Glomerular visceral epithelial cell (primary cell): ENCODE measurements at regions not wholly inside any gene's neighbourhood (a gene's known extent, or its start where the extent isn't known, plus 50 kb on each side); places are given as distances from the start of the nearest gene placed in this dataset.

ENCODE experiments used
- DNase-seq: peaks from one replicate; pipeline ENCODE4 v3.0.0-alpha.2; 2016; ENCODE audit errors: extremely low spot score

DNA sequence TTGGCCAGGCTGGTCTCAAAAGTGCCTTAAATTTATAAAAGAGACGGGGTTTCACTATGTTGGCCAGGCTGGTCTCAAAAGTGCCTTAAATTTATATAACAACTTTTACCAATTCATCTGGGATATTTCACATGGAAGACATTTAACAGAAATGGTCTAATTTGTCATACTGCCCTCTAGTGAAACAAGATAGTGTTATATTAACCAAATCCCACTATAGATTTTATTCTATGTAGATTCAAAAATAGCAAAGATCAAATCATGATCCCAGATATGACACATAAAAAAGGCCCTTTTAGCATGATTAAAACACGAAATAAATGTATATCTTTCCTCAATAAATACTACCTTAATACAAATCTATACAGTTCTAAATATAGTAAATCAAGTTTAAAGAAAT is 102.8 kb upstream of the TFAP2D start:
- DNase-seq: no peak

DNA sequence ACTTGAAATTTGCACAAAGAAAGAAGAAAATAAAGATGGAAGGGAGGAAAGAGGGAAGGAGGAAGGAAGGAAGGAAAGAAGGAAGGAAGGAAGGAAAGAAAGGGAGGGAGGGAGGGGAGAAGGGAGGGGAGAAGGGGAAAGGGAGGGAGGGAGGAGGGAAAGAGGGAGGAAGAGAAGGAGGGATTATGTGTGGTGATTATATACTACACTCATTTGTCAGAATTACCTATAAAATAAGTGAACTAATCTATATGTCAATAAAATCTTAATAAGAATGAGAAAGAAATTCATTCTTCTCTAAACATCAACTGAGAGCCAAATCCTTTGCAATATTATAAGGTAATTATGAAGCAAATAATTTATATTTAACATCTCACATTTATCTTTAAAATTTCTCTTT is 77.9 kb upstream of the TFAP2D start:
- DNase-seq: no peak

DNA sequence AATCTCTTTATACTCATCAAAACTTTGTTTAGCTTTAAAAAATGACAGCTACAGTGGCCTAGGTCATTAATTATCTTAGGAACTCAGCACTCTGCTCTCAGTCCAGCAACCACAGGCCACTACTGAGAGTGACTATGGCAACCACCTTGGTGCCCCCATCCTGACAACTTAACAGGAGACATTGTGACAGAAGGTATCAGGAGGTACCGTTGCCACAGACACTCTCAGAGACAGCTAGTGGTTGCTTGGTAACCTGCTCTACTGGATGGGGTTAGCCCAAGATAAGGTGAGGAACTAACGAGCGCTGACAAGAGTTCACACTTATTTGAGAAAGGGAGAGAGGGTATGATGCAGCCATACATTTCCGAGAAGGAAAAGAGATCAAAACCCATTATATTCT is 76.1 kb upstream of the TFAP2D start:
- no peak for DNase-seq

DNA sequence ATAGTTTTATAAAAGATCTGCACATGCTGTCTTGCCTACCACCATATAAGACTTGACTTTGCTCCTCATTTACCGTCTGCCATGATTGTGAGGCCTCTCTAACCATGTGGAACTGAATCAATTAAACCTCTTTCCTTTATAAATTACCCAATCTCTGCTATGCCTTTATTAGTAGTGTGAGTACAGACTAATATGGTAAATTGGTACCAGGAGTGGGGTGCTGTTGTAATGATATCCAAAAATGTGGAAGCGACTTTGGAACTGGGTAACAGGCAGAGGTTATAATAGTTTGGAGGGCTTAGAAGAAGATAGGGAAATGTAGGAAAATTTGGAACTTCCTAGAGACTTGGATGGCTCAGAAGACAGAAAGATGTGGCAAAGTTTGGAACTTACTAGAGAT is 64.2 kb upstream of the TFAP2D start:
- no peak for DNase-seq

DNA sequence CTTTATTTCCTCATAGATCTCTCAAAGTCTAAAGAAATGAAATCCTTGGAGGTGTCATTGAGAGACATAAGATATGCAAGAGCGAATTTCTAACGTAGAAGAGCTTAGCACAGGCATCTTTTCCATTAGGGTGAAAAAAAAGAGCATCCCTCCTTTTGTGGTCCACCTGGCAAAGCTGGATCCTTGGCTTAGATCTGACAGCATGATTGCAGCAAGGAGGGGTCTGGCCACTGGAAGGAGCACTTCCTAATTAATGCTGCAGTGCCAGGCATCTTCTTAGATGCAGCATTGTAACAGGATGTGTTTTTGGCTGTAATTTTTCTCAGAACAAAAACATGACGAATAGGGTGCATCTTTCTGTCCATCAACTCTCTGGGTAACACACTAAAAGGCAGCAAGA is 60.1 kb upstream of the TFAP2D start:
- no peak for DNase-seq

DNA sequence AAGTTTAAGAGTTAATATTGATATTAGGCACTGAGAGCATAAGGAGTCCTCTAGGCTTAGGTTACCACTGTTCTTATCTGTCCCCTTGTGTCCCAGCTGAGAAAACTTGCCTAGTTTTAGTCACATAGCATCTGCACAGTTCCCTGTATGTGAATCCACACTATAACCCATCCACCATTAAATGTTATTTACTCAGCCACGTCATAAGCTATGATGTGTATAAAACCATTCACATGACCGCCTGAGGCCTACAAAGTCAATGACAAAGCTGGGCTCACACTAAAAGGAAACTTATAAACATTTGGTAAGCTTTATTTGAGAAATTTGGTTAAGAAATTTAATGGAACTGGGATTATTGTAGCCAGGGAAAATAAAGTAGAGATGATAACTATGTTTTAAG is 59.2 kb upstream of the TFAP2D start:
- no peak for DNase-seq

DNA sequence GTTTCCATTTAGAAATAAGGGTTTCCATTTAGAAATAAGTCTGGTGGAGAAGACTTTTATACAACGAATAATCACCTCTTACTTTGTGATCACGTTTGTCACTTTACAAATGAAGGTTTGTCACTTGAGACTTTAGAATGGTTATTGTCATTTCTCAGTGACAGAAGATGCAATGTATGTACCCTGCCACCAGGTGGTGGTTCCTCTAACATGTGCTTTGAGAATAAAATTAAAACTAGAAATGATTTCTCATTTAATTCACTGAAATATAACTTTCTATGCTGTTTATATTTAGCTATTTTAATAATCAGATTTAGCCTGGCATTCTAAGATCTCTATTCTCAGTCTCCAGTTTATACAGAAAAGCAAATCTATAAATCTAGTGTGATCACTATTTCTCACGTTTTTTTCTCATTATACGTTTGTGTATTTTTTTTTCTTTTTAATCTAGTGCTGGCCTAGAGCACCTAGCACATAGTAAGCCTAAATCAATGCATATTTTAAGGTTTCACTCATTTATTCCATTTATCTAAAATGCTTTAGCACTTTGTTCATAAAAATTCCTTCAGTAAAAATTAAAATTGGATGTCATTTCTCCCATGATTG is 57.4 kb upstream of the TFAP2D start:
- DNase-seq: no peak

DNA sequence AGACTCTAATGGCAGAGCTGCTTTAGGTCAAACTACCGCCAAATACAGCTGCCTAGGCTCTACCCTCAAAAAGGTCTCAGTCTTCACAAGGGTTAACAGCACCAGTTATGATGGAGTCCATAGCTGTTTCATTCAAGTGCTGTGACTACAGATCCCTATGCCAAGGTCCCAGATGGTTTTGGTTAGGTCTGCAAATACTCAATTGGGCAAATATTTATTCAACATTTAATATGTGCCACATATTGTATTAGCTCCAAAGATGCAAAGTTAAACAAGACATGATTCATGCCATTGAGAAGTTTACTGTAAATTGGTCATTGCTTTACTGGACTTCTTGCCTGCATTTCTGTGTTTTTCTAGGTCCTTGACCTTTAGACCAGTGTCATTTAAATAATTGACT is 55.8 kb upstream of the TFAP2D start:
- no peak for DNase-seq

DNA sequence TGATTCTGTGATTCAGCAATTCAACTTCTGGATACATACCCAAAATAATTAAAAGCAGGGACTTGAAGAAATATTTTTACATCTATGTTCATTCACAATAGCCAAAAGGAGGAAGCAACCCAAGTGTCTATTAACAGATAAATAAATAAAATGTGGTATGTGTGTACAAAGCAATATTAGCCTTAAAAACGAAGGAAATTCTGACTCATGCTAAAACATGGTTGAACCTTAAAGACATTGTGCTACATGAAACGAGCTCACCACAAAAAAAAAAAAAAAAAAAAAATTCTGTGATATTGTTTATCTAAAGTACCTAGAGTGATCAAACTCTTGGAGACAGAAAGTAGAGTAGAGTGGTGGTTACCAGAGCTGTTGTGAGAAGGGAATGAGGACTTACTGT is 54.8 kb upstream of the TFAP2D start:
- no peak for DNase-seq

DNA sequence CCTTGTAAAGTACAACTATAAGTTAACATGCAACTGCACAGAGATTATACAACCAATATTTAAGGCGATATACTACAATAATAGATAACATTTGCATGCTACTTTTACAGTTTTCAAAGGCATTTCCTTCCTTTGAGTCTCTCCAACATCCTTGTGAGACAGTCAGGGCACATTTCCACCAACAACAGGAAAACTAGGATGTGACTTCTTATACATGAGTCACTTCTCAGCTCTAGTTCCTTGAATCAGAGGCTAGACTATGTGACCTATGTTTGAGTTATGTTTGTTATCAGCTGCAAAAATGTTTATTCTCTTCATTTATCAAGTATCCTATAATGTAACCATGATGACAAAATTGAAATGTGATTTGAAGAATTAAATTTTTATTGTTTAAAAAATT is 51.7 kb upstream of the TFAP2D start:
- DNase-seq: no peak
